Panc1 (cell line): ENCODE measurements at regions not wholly inside any gene's neighbourhood (a gene's known extent, or its start where the extent isn't known, plus 50 kb on each side); places are given as distances from the start of the nearest gene placed in this dataset.

Source experiments
- ATAC-seq: fragments of 200-7000 bp; cut with Tn5 transposase; 2 replicates; pipeline ENCODE4 v1.9.1; 2020; ENCODE audit warnings: mild to moderate bottlenecking, moderate library complexity
- BruUV-seq: library from RNA; stranded (reverse); fragments of 400-500 nt; replicated peaks from 2 replicates; lab custom pipeline; 2021; lab: Mats Ljungman, UMichigan
- CTCF ChIA-PET: fragments of 300-600 bp; sonication (Branson Sonifier 250); formaldehyde crosslinking; loops from one replicate; lab custom pipeline; 2022; ENCODE audit warnings: antibody characterized with exemption; lab: Charles Lee
- POLR2A ChIA-PET: fragments of 300-600 bp; sonication (Branson Sonifier 250); formaldehyde crosslinking; loops from one replicate; lab custom pipeline; 2022; ENCODE audit warnings: antibody characterized with exemption; lab: Charles Lee
- DNase-seq: peaks from one replicate; pipeline ENCODE4 v3.0.0-alpha.2; 2010; ENCODE audit warnings: low read depth, low spot score
- H3K27ac ChIP-seq: 2 replicates; pipeline ENCODE4 v1.5.1; 2011; ENCODE audit warnings: mild to moderate bottlenecking, low read length, inconsistent platforms
- H3K27me3 ChIP-seq: fragments of 200-500 bp; sonication (Bioruptor generic); 2 replicates; pipeline ENCODE4 v1.6.0; 2014; ENCODE audit warnings: low read length, inconsistent platforms; ENCODE audit not compliant: control insufficient read depth, insufficient read depth
- H3K36me3 ChIP-seq: fragments of 200-500 bp; sonication (Bioruptor generic); 2 replicates; pipeline ENCODE4 v1.5.1; 2014; ENCODE audit warnings: inconsistent platforms, mild to moderate bottlenecking, low read length, moderate library complexity; ENCODE audit not compliant: control insufficient read depth, insufficient read depth
- H3K4me1 ChIP-seq: 2 replicates; pipeline ENCODE4 v1.5.1; 2011; ENCODE audit warnings: inconsistent platforms, mild to moderate bottlenecking, low read length, moderate library complexity; ENCODE audit not compliant: control insufficient read depth, insufficient read depth
- H3K4me3 ChIP-seq, 2 experiments: 2 replicates each; pipeline ENCODE4 v1.5.1; 2011 to 2012; ENCODE audit warnings: low read depth in 2 of 2, low read length in 2 of 2, mild to moderate bottlenecking in 2 of 2, inconsistent platforms in 1 of 2, moderate library complexity in 1 of 2
- H3K9me3 ChIP-seq: fragments of 200-500 bp; sonication (Bioruptor generic); 2 replicates; pipeline ENCODE4 v1.5.1; 2014; ENCODE audit warnings: low read depth, mild to moderate bottlenecking, inconsistent platforms, low read length, moderate library complexity; ENCODE audit not compliant: control insufficient read depth, insufficient read depth
- POLR2AphosphoS5 ChIP-seq: IDR thresholded peaks from 2 replicates; pipeline ENCODE4 v1.6.1; 2012; ENCODE audit warnings: mild to moderate bottlenecking, low read depth, low read length, moderate library complexity
- SIN3A ChIP-seq: IDR thresholded peaks from 2 replicates; pipeline ENCODE4 v1.6.1; 2012; ENCODE audit warnings: low read depth, mild to moderate bottlenecking, low read length, moderate library complexity, borderline replicate concordance; ENCODE audit not compliant: insufficient read depth
- TCF7L2 ChIP-seq: IDR thresholded peaks from 2 replicates; pipeline ENCODE4 v1.6.1; 2011; ENCODE audit warnings: mild to moderate bottlenecking, low read depth, low read length, inconsistent platforms
- in situ Hi-C: cut with HindIII; loops from 2 replicates; pipeline ENCODE4 v1.10.0; 2016; ENCODE audit warnings: low sequenced_read_pairs, low pct_unique_long_range_greater_than_20kb
- intact Hi-C: fragments of 100-400 bp; cut with micrococcal nuclease; formaldehyde crosslinking; loops from one replicate; pipeline ENCODE4 v1.10.0; 2022; ENCODE audit not compliant: unreplicated experiment
- TF ChIP-seq, protein P1 (sequence below), 2 experiments: IDR thresholded peaks; 2 replicates each; pipeline ENCODE4 v1.6.1; 2011 to 2012; ENCODE audit warnings: low read depth in 2 of 2, control low read depth in 1 of 2, low read length in 1 of 2, mild to moderate bottlenecking in 1 of 2, moderate library complexity in 1 of 2; ENCODE audit not compliant: insufficient read depth in 1 of 2
- TF ChIP-seq, protein P2 (sequence below): fragments of 450-650 bp; IDR thresholded peaks from 2 replicates; pipeline ENCODE4 v1.5.1; 2017; ENCODE audit warnings: mild to moderate bottlenecking

DNA sequence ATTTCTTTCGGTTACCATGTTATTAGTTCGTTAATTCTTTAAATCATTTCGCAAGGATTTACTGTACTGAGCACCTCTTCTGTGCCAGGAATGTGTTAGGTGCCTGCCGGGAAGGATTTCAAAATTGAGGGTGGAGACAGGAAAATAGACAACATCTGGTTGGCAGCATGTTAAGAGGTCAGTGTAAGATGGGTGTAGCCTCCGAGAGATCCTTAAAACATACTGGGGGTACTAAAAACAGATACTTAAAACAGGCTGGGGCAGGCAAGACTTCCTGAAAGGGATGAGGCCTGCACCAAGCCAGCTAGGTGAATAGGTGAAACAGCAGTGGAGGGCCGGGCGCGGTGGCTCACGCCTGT is 178.0 kb upstream of the SGK1 start:
- Histone ChIP-seq H3K4me1 (no peaks in the 10 kb centered on the region), H3K4me3 (no peak overlapping the region), H3K9me3 (no peaks in the 10 kb centered on the region), H3K27ac (no peak overlapping the region), H3K36me3 (no peaks in the 10 kb centered on the region), H3K27me3 (no peaks in the 10 kb centered on the region)
- intact Hi-C loops (no loop called here), in situ Hi-C loops (no loop called here)
- ChIA-PET POLR2A (no interaction called here), CTCF (no interaction called here)
- BruUV-seq: no TSS peak
- ATAC-seq (no peak), DNase-seq (no peak)
- TF ChIP-seq, protein P1, sequence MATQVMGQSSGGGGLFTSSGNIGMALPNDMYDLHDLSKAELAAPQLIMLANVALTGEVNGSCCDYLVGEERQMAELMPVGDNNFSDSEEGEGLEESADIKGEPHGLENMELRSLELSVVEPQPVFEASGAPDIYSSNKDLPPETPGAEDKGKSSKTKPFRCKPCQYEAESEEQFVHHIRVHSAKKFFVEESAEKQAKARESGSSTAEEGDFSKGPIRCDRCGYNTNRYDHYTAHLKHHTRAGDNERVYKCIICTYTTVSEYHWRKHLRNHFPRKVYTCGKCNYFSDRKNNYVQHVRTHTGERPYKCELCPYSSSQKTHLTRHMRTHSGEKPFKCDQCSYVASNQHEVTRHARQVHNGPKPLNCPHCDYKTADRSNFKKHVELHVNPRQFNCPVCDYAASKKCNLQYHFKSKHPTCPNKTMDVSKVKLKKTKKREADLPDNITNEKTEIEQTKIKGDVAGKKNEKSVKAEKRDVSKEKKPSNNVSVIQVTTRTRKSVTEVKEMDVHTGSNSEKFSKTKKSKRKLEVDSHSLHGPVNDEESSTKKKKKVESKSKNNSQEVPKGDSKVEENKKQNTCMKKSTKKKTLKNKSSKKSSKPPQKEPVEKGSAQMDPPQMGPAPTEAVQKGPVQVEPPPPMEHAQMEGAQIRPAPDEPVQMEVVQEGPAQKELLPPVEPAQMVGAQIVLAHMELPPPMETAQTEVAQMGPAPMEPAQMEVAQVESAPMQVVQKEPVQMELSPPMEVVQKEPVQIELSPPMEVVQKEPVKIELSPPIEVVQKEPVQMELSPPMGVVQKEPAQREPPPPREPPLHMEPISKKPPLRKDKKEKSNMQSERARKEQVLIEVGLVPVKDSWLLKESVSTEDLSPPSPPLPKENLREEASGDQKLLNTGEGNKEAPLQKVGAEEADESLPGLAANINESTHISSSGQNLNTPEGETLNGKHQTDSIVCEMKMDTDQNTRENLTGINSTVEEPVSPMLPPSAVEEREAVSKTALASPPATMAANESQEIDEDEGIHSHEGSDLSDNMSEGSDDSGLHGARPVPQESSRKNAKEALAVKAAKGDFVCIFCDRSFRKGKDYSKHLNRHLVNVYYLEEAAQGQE (IDR thresholded peaks at IDR 0.05; ENCODE audit: insufficient read depth in 1 of 2, low read depth in 2 of 2, low read length in 1 of 2): no peak
- TF ChIP-seq POLR2AphosphoS5 (no peak), SIN3A (no peak), TCF7L2 (no peak)
- TF ChIP-seq, protein P2, sequence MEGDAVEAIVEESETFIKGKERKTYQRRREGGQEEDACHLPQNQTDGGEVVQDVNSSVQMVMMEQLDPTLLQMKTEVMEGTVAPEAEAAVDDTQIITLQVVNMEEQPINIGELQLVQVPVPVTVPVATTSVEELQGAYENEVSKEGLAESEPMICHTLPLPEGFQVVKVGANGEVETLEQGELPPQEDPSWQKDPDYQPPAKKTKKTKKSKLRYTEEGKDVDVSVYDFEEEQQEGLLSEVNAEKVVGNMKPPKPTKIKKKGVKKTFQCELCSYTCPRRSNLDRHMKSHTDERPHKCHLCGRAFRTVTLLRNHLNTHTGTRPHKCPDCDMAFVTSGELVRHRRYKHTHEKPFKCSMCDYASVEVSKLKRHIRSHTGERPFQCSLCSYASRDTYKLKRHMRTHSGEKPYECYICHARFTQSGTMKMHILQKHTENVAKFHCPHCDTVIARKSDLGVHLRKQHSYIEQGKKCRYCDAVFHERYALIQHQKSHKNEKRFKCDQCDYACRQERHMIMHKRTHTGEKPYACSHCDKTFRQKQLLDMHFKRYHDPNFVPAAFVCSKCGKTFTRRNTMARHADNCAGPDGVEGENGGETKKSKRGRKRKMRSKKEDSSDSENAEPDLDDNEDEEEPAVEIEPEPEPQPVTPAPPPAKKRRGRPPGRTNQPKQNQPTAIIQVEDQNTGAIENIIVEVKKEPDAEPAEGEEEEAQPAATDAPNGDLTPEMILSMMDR: no peak

DNA sequence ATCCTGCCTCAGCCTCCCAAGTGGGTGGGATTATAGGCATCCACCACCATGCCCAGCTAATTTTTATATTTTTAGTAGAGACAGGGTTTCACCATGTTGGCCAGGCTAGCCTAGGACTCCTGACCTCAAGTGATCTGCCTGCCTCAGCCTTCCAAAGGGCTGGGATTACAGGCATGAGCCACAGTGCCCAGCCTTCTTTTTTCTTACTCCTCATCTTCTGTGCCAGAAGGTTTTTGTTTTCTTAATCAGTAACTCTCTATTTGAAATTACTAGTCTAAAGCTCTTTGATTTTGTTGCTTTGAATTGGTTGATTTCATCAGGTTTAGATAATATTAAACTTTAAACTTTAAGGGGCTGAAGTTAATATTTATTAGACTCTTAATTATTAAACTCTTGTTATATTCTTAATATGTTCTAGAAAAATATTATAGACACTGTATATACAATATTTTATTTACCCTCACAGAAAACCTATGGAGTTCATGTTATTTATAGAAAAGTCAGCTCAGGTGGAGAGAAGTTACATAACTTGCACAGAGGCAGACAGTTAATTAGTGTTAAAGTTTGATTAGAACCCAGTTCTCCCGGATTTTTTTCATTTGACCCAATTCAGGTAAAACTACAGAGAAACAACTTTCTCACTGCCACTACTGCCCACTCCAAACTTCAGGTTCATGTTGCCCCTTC is 177.4 kb upstream of the SGK1 start:
- Histone ChIP-seq H3K4me3 (no peak overlapping the region), H3K27ac (no peak overlapping the region), H3K9me3 (no peaks in the 10 kb centered on the region), H3K4me1 (no peaks in the 10 kb centered on the region), H3K27me3 (no peaks in the 10 kb centered on the region), H3K36me3 (no peaks in the 10 kb centered on the region)
- intact Hi-C loops (no loop called here), in situ Hi-C loops (no loop called here)
- TF ChIP-seq, protein P1 (IDR thresholded peaks at IDR 0.05; ENCODE audit: insufficient read depth in 1 of 2, low read depth in 2 of 2, low read length in 1 of 2): no peak
- TF ChIP-seq SIN3A: no peak
- ATAC-seq (no peak), DNase-seq (no peak)
- no TSS peak for BruUV-seq
- POLR2A ChIA-PET: no interaction called here
- CTCF ChIA-PET: no interaction called here
